ENCODE measurements at regions not wholly inside any gene's neighbourhood (a gene's known extent, or its start where the extent isn't known, plus 50 kb on each side); places are given as distances from the start of the nearest gene placed in this dataset.

DNA sequence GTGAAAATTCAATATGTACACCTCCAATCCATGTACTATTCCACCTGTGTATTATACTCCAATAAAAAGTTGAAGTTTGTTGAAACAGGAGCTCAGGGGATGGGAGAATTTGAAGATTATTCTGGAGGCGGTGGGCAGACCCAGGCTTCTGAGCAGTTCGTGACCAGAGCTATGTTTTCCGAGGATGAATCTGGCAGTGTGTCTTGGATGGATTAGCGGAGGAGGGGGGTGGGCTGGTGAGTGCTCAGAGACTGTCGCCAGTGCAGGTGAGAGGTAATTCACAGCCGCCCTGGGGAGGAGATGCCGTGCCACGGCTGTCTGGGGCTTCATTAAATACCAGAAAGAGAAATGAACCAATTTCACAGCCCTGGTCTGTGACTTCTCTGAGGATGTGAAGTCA is 283.0 kb upstream of the RTL1 start:
- Histone ChIP-seq H3K9me1 (replicated peaks; ENCODE audit: control insufficient read depth, extremely low read depth, insufficient read depth, low read length) (no peaks in the 10 kb centered on the region), H2AFZ (ENCODE audit: low read depth, low read length) (no peak overlapping the region), H3K79me2 (ENCODE audit: control insufficient read depth, insufficient read depth, low read length) (no peaks in the 10 kb centered on the region), H3K4me1 (ENCODE audit: control insufficient read depth, extremely low read depth, insufficient read depth, low read length) (no peaks in the 10 kb centered on the region), H3K4me3 (replicated peaks in 1 of 3; ENCODE audit: insufficient read depth in 1 of 3, low read depth in 1 of 3, low read length in 3 of 3) (no peak overlapping the region), H3K27me3 (ENCODE audit: control insufficient read depth in 2 of 2, insufficient read depth in 2 of 2, low read length in 2 of 2) (no peaks in the 10 kb centered on the region), H3K4me2 (ENCODE audit: insufficient read depth, low read length) (no peak overlapping the region), H4K20me1 (replicated peaks; ENCODE audit: control insufficient read depth, extremely low read depth, insufficient read depth, low read length) (no peaks in the 10 kb centered on the region), H3K9ac (replicated peaks; ENCODE audit: extremely low read depth, insufficient read depth, low read length) (no peak overlapping the region), H3K27ac (ENCODE audit: insufficient read depth, low read depth, low read length) (no peak overlapping the region), H3K9me3 (replicated peaks; ENCODE audit: control insufficient read depth, insufficient read depth, low read length) (no peaks in the 10 kb centered on the region), H3K36me3 (ENCODE audit: control insufficient read depth in 2 of 2, extremely low read depth in 1 of 2, insufficient read depth in 2 of 2, low read length in 2 of 2) (no peaks in the 10 kb centered on the region)
- BruUV-seq (replicated peaks): no TSS peak
- DNase-seq (ENCODE audit: low read depth, low spot score) (no peak), FAIRE-seq (no peak)
- TF ChIP-seq GATA2 (IDR thresholded peaks at IDR 0.05; ENCODE audit: insufficient read depth, insufficient read length, low read depth, low read length) (no peak), POLR2AphosphoS5 (IDR thresholded peaks at IDR 0.05; ENCODE audit: insufficient read depth, low read depth, low read length) (no peak), JUN (IDR thresholded peaks at IDR 0.05; ENCODE audit: borderline replicate concordance, insufficient read depth, insufficient read length, low read depth) (no peak), POLR2A (IDR thresholded peaks at IDR 0.05; ENCODE audit: low read depth, low read length) (no peak), MAX (IDR thresholded peaks at IDR 0.05; ENCODE audit: insufficient read depth, insufficient read length) (no peak), EZH2 (IDR thresholded peaks at IDR 0.05; ENCODE audit: borderline replicate concordance, low read depth, low read length, severe bottlenecking) (no peak), FOS (IDR thresholded peaks at IDR 0.05; ENCODE audit: borderline replicate concordance, insufficient read depth, low read length) (no peak), MYC (IDR thresholded peaks at IDR 0.05; ENCODE audit: low read depth, low read length) (no peak)
- TF ChIP-seq, protein P1, sequence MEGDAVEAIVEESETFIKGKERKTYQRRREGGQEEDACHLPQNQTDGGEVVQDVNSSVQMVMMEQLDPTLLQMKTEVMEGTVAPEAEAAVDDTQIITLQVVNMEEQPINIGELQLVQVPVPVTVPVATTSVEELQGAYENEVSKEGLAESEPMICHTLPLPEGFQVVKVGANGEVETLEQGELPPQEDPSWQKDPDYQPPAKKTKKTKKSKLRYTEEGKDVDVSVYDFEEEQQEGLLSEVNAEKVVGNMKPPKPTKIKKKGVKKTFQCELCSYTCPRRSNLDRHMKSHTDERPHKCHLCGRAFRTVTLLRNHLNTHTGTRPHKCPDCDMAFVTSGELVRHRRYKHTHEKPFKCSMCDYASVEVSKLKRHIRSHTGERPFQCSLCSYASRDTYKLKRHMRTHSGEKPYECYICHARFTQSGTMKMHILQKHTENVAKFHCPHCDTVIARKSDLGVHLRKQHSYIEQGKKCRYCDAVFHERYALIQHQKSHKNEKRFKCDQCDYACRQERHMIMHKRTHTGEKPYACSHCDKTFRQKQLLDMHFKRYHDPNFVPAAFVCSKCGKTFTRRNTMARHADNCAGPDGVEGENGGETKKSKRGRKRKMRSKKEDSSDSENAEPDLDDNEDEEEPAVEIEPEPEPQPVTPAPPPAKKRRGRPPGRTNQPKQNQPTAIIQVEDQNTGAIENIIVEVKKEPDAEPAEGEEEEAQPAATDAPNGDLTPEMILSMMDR (IDR thresholded peaks at IDR 0.05; ENCODE audit: extremely low read depth in 1 of 2, insufficient read depth in 1 of 2, low read depth in 1 of 2, low read length in 2 of 2): no peak
- CTCF ChIA-PET: interaction anchor here (0.9 to 1.6 kb wide), 2 partner anchors 10 to 31 kb away, joined by 3 to 6 read pairs; no protein-coding TSS in a partner anchor
- intact Hi-C loops (cut with micrococcal nuclease): no loop called here
- POLR2A ChIA-PET: no interaction called here
- dilution Hi-C loops (cut with MboI; ENCODE audit: extremely low pct_ligation_motif_present, low sequenced_read_pairs): no loop called here

All from endothelial cell of umbilical vein (primary cell).